Ishikawa (cell line): ENCODE measurements at regions not wholly inside any gene's neighbourhood (a gene's known extent, or its start where the extent isn't known, plus 50 kb on each side); places are given as distances from the start of the nearest gene placed in this dataset.

Source experiments
- CEBPB ChIP-seq: IDR thresholded peaks from 2 replicates; pipeline ENCODE4 v1.6.1; 2012
- CREB1 ChIP-seq: IDR thresholded peaks from 2 replicates; pipeline ENCODE4 v1.6.1; 2012; ENCODE audit warnings: low read depth
- EGR1 ChIP-seq: IDR thresholded peaks from 2 replicates; pipeline ENCODE4 v1.6.1; 2012
- EP300 ChIP-seq: IDR thresholded peaks from 2 replicates; pipeline ENCODE4 v1.6.1; 2012; ENCODE audit warnings: borderline replicate concordance
- FOXM1 ChIP-seq: IDR thresholded peaks from 2 replicates; pipeline ENCODE4 v1.6.1; 2012; ENCODE audit warnings: low read depth, borderline replicate concordance
- NFIC ChIP-seq: IDR thresholded peaks from 2 replicates; pipeline ENCODE4 v1.6.1; 2012
- RAD21 ChIP-seq: IDR thresholded peaks from 2 replicates; pipeline ENCODE4 v1.6.1; 2012; ENCODE audit warnings: low read depth
- TAF1 ChIP-seq: IDR thresholded peaks from 2 replicates; pipeline ENCODE4 v1.6.1; 2012; ENCODE audit warnings: low read depth, mild to moderate bottlenecking
- TCF12 ChIP-seq: IDR thresholded peaks from 2 replicates; pipeline ENCODE4 v1.6.1; 2012; ENCODE audit warnings: low read depth
- TEAD4 ChIP-seq: IDR thresholded peaks from 2 replicates; pipeline ENCODE4 v1.6.1; 2012
- YY1 ChIP-seq: IDR thresholded peaks from 2 replicates; pipeline ENCODE4 v1.6.1; 2012; ENCODE audit warnings: low read depth
- ZBTB7A ChIP-seq: IDR thresholded peaks from 2 replicates; pipeline ENCODE4 v1.6.1; 2012; ENCODE audit warnings: low read depth
- TF ChIP-seq, protein P1 (sequence below): IDR thresholded peaks from 2 replicates; pipeline ENCODE4 v1.6.1; 2012; ENCODE audit warnings: low read depth, mild to moderate bottlenecking
- TF ChIP-seq, protein P2 (sequence below): IDR thresholded peaks from 2 replicates; pipeline ENCODE4 v1.6.1; 2012
- TF ChIP-seq, protein P3 (sequence below): IDR thresholded peaks from 2 replicates; pipeline ENCODE4 v1.6.1; 2012

DNA sequence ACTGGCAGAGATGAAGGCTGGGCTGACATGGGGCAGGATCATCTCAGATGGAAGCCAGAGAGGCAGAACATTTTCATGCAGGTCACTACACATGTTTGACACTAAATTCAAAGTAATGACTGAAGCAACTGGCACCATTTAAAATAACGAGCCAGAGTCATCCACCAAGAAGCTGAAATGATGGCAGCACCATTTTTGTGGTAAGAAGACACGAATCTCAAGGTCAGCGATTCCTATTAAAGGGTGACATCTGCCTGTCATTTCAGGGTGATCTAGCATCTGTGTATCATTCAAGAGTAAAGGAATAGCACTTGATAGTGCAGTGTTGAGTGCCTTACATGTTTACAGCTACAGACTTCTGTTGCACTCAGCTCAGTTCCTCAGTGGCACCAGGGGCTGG is 113.4 kb upstream of the C11orf87 start:
- TF ChIP-seq FOXM1 (no peak), TAF1 (no peak), YY1 (no peak), RAD21 (no peak), CREB1 (no peak), EGR1 (no peak), ZBTB7A (no peak), CEBPB (no peak), TEAD4 (no peak), TCF12 (no peak), NFIC (no peak), EP300 (no peak)
- TF ChIP-seq, protein P1, sequence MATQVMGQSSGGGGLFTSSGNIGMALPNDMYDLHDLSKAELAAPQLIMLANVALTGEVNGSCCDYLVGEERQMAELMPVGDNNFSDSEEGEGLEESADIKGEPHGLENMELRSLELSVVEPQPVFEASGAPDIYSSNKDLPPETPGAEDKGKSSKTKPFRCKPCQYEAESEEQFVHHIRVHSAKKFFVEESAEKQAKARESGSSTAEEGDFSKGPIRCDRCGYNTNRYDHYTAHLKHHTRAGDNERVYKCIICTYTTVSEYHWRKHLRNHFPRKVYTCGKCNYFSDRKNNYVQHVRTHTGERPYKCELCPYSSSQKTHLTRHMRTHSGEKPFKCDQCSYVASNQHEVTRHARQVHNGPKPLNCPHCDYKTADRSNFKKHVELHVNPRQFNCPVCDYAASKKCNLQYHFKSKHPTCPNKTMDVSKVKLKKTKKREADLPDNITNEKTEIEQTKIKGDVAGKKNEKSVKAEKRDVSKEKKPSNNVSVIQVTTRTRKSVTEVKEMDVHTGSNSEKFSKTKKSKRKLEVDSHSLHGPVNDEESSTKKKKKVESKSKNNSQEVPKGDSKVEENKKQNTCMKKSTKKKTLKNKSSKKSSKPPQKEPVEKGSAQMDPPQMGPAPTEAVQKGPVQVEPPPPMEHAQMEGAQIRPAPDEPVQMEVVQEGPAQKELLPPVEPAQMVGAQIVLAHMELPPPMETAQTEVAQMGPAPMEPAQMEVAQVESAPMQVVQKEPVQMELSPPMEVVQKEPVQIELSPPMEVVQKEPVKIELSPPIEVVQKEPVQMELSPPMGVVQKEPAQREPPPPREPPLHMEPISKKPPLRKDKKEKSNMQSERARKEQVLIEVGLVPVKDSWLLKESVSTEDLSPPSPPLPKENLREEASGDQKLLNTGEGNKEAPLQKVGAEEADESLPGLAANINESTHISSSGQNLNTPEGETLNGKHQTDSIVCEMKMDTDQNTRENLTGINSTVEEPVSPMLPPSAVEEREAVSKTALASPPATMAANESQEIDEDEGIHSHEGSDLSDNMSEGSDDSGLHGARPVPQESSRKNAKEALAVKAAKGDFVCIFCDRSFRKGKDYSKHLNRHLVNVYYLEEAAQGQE, result no peak
- TF ChIP-seq, protein P2, sequence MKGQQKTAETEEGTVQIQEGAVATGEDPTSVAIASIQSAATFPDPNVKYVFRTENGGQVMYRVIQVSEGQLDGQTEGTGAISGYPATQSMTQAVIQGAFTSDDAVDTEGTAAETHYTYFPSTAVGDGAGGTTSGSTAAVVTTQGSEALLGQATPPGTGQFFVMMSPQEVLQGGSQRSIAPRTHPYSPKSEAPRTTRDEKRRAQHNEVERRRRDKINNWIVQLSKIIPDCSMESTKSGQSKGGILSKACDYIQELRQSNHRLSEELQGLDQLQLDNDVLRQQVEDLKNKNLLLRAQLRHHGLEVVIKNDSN, result no peak
- TF ChIP-seq, protein P3, sequence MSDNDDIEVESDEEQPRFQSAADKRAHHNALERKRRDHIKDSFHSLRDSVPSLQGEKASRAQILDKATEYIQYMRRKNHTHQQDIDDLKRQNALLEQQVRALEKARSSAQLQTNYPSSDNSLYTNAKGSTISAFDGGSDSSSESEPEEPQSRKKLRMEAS, result no peak

DNA sequence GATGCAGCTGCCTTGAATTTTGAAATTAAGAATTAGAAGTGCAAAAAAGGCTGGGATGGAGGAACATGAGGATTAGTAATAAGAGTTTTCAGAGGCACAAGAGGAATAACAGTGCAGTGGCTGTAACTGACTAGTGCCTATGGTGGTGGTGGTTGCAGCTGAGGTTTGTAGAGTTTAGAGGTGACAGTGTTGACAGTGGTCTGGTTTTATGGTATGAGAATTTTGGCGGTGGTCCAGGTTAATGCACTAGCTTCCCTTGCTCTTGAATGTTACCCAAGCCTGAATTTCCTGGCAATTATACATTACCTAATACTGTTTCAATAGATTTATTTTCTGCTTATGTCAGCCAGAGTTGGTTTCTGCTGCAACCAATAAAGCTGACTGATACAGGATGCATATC is 112.8 kb upstream of the C11orf87 start:
- TF ChIP-seq EGR1, result no peak
- no peak for TF ChIP-seq TCF12
- TF ChIP-seq, protein P1, result no peak
- TF ChIP-seq ZBTB7A, result no peak
- no peak for TF ChIP-seq YY1
- TF ChIP-seq TEAD4, result no peak
- no peak for TF ChIP-seq FOXM1
- TF ChIP-seq, protein P2, result no peak
- TF ChIP-seq TAF1, result no peak

DNA sequence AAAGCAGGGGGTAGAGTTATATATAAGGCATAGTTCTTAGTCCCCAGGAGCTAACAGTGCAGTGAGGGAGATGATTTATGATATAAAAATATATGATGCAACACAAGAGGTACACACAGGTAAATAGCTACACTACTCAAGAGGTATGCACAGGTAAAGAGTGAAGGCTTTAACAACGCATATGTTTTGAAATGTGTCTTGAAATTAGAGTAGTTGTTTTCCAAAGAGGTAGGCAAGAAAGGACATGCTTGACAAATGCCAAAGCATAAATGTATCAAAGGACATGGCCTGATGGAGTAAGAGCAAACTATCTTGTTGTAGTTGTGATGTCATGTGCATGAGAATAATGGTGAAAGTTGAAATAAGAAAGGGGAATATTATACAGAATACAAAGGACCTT is 104.3 kb upstream of the C11orf87 start:
- TF ChIP-seq FOXM1, result no peak
- TF ChIP-seq, protein P3, result no peak
- no peak for TF ChIP-seq RAD21
- TF ChIP-seq ZBTB7A, result no peak
- no peak for TF ChIP-seq EGR1
- TF ChIP-seq, protein P2, result no peak
- TF ChIP-seq, protein P1, result no peak
- TF ChIP-seq TEAD4, result no peak
- no peak for TF ChIP-seq TAF1

DNA sequence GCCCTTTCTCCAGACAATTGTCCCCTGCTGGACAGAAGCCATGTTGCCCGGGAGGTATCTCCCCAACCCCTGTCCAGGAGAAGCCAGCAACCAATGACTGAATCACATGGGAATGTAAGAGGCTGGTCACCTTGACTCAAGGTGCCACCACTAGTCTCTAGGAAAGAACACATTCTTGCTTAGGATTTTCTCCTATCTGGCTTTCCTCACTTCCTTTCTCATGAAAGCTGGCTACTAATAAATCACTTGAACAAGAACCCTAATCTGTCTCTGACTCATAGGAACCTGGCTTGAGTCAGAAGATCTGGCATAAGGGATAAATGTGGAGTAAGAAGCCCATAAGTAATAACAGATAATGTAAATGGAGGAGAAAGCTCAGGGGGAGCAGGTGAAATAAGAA is 101.4 kb upstream of the C11orf87 start:
- TF ChIP-seq RAD21 (no peak), EGR1 (no peak)

DNA sequence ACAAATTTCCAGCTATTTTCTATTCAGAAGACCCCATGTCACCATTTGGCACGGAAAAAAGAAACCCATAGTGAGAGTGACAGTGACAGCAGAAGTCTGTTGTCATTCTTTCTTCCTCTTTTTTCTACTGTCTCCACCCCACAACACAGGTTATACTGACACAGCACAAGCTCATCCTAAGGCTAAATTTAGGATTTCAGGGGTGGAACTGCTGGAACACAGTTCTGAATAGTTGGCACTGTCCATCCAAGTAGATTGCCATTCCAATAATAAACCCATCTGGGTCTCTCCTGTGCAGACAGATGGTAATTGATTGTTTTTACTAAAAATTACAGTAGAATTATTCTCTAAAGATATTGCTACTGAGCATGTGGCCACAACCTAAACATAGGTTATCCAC is 95.2 kb upstream of the C11orf87 start:
- TF ChIP-seq FOXM1, result no peak
